ENCODE measurements at regions not wholly inside any gene's neighbourhood (a gene's known extent, or its start where the extent isn't known, plus 50 kb on each side); places are given as distances from the start of the nearest gene placed in this dataset.

DNA sequence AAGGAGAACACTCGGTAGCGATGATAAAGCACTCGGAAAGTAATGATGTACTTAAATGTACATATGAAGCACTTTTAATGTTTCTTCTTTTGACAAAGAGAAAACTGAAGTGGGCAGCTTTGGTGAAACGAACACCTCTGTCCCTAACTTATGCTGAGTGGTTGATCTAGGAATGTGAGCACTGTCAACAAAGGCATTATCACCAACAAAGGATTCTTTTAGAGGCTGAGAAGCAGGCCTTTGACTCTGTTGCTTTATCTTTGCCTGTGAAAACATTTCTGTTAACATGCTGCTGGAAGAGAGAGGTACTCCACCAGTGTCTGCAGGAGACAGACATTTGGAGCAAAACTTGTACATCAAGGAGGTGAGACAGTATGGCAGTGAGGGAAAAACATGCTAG, 103.2 kb upstream of the VRK1 start:
- CTCF ChIA-PET, result no interaction called here
- no peak for TF ChIP-seq CTCF (IDR thresholded peaks at IDR 0.05; ENCODE audit: insufficient read depth, low read depth, low read length)

GRCh38 chr14:96698960-96699539, 98.1 kb upstream of the VRK1 start:
- H3K4me3 ChIP-seq (ENCODE audit: low read depth, low read length), result no peak overlapping the region
- no peak for TF ChIP-seq CTCF (IDR thresholded peaks at IDR 0.05; ENCODE audit: insufficient read depth, low read depth, low read length)
- no peaks in the 10 kb centered on the region for H3K36me3 ChIP-seq (ENCODE audit: control insufficient read depth, insufficient read depth, low read length)
- no peaks in the 10 kb centered on the region for H3K27me3 ChIP-seq (ENCODE audit: control insufficient read depth, insufficient read depth, low read length)
- DNase-seq (ENCODE audit: low read depth), result no peak
- POLR2A ChIA-PET, result no interaction called here
- CTCF ChIA-PET, result no interaction called here

More for the DNA sequence above, 103.2 kb upstream of the VRK1 start:
- H3K27me3 ChIP-seq (ENCODE audit: control insufficient read depth, insufficient read depth, low read length), result no peaks in the 10 kb centered on the region
- no peak for DNase-seq (ENCODE audit: low read depth)
- H3K4me3 ChIP-seq (ENCODE audit: low read depth, low read length), result no peak overlapping the region
- POLR2A ChIA-PET, result no interaction called here
- no peaks in the 10 kb centered on the region for H3K36me3 ChIP-seq (ENCODE audit: control insufficient read depth, insufficient read depth, low read length)

- no peak for TF ChIP-seq CTCF (IDR thresholded peaks at IDR 0.05; ENCODE audit: insufficient read depth, low read depth, low read length)
- H3K4me3 ChIP-seq (ENCODE audit: low read depth, low read length), result no peak overlapping the region
- POLR2A ChIA-PET, result no interaction called here
These were observed 97.5 kb upstream of the VRK1 start for GRCh38 chr14:96699666-96700065.

DNA sequence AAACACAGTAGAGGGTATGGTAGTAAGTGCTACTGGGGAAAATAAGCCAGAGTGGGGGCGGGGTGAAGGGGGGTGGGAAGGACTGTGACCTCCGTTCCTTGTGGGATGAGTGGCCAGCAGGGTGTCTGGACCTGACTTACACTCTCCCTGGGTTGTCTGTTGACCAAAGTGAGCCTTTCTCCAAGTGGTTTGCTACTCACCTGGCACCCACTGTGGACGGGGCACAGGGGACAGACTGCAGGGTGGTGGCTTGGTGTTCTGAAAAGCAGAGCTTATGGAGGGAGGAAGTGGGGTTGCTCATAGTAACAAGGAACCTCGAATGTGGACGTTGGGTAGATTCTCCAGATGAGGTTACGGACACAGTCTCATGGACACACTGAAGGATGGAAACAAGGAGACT, 94.4 kb upstream of the VRK1 start:
- ChIA-PET CTCF (no interaction called here), POLR2A (no interaction called here)
- no peaks in the 10 kb centered on the region for H3K36me3 ChIP-seq (ENCODE audit: control insufficient read depth, insufficient read depth, low read length)

More at GRCh38 chr14:96699666-96700065, 97.5 kb upstream of the VRK1 start:
- Histone ChIP-seq H3K36me3 (ENCODE audit: control insufficient read depth, insufficient read depth, low read length) (no peaks in the 10 kb centered on the region), H3K27me3 (ENCODE audit: control insufficient read depth, insufficient read depth, low read length) (no peaks in the 10 kb centered on the region)
- CTCF ChIA-PET, result no interaction called here
- DNase-seq (ENCODE audit: low read depth), result no peak

DNA sequence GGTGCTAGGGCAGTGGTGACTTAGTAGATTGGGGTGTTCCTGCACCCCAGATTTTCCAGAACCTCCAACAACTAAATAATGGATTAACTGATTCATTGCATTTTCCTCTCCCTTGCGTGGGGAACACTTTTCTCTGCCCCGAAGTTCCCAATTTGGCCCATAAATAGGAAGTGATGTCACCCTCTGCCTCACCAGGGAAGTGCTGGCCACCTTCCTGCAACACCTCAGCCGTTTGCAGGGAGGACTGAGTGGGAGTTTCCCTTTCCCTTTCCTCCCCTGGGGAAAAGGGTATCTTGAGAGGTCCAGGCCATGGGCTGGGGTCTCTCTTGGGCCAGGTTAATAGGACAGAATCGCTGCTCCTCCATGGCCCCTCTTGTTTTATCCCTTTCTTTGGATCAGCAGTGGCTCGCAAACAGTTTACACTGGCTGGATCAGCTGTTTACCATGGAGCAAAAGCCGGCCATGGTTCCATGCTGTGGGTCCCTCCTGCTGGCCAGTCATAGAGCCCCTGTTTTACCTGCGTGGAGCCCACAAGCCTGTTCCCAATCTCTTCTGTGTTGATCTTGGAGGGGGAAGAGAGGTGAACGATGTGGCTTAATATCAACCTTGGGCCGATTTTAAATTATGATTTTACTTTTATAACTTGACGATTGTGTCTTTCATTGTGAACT, 91.6 kb upstream of the VRK1 start:
- no peak overlapping the region for H3K4me3 ChIP-seq (ENCODE audit: low read depth, low read length)
- no peaks in the 10 kb centered on the region for H3K27me3 ChIP-seq (ENCODE audit: control insufficient read depth, insufficient read depth, low read length)
- TF ChIP-seq CTCF (IDR thresholded peaks at IDR 0.05; ENCODE audit: insufficient read depth, low read depth, low read length), result no peak
- H3K36me3 ChIP-seq (ENCODE audit: control insufficient read depth, insufficient read depth, low read length), result no peaks in the 10 kb centered on the region
- ChIA-PET CTCF (no interaction called here), POLR2A (no interaction called here)
- DNase-seq (ENCODE audit: low read depth), result no peak

More for the DNA sequence above, 94.4 kb upstream of the VRK1 start:
- Histone ChIP-seq H3K4me3 (ENCODE audit: low read depth, low read length) (no peak overlapping the region), H3K27me3 (ENCODE audit: control insufficient read depth, insufficient read depth, low read length) (no peaks in the 10 kb centered on the region)
- DNase-seq (ENCODE audit: low read depth), result no peak
- TF ChIP-seq CTCF (IDR thresholded peaks at IDR 0.05; ENCODE audit: insufficient read depth, low read depth, low read length), result no peak

All from BJ (cell line).